Endothelial cell of umbilical vein (primary cell): ENCODE measurements at regions not wholly inside any gene's neighbourhood (a gene's known extent, or its start where the extent isn't known, plus 50 kb on each side); places are given as distances from the start of the nearest gene placed in this dataset.
"Not testable (repeated sequence)": the region's sequence is repeated elsewhere in the genome, so short reads cannot be mapped to it uniquely, and the experiment has no call there.

Experiments used
- BruUV-seq: library from RNA; stranded (reverse); fragments of 400-500 nt; replicated peaks from 2 replicates; lab custom pipeline; 2021; lab: Mats Ljungman, UMichigan
- CTCF ChIA-PET: fragments of 300-600, 350-600 bp; sonication (Branson Sonifier 250); formaldehyde crosslinking; loops from one replicate; lab custom pipeline; 2021; ENCODE audit warnings: antibody characterized with exemption, inconsistent platforms; lab: Charles Lee
- POLR2A ChIA-PET: fragments of 300-600, 350-600 bp; sonication (Branson Sonifier 250); formaldehyde crosslinking; loops from one replicate; lab custom pipeline; 2021; ENCODE audit warnings: antibody characterized with exemption, inconsistent platforms; lab: Charles Lee
- DNase-seq: peaks from one replicate; pipeline ENCODE4 v3.0.0-alpha.2; 2011; ENCODE audit warnings: low read depth, low spot score
- FAIRE-seq: peaks from 2 replicates; lab custom pipeline; 2011; peaks lifted over from hg19 to GRCh38; lab: Jason Lieb, UNC
- H2AFZ ChIP-seq: 2 replicates; pipeline ENCODE4 v1.6.0; 2012; ENCODE audit warnings: low read depth, low read length, control low read depth, inconsistent platforms
- H3K27ac ChIP-seq: 2 replicates; pipeline ENCODE4 v1.5.1; 2011; ENCODE audit warnings: low read depth, mild to moderate bottlenecking, control low read depth, low read length, moderate library complexity; ENCODE audit not compliant: insufficient read depth
- H3K27me3 ChIP-seq, 2 experiments: 2 replicates each; pipeline versions ENCODE4 v1.6.0 to v1.6.1; 2011; ENCODE audit warnings: low read length in 2 of 2, mixed read lengths in 1 of 2; ENCODE audit not compliant: control insufficient read depth in 2 of 2, insufficient read depth in 2 of 2
- H3K36me3 ChIP-seq, 2 experiments: 2 replicates in 1 of 2; 3 replicates in 1 of 2; pipeline ENCODE4 v1.5.1; 2011; ENCODE audit warnings: low read length in 2 of 2, mild to moderate bottlenecking in 1 of 2, moderate library complexity in 1 of 2; ENCODE audit not compliant: control insufficient read depth in 2 of 2, insufficient read depth in 2 of 2; ENCODE audit errors: extremely low read depth in 1 of 2
- H3K4me1 ChIP-seq: 3 replicates; pipeline ENCODE4 v1.5.1; 2011; ENCODE audit warnings: mild to moderate bottlenecking, low read length; ENCODE audit not compliant: control insufficient read depth, insufficient read depth; ENCODE audit errors: extremely low read depth
- H3K4me2 ChIP-seq: 2 replicates; pipeline ENCODE4 v1.6.1; 2011; ENCODE audit warnings: low read length, control low read depth, mixed read lengths; ENCODE audit not compliant: insufficient read depth
- H3K4me3 ChIP-seq, 3 experiments: fragments of 200-600 bp in 1 of 3; sonication (generic), shearing (Covaris generic) in 1 of 3; replicated peaks in 1 of 3; 2 replicates each; pipeline ENCODE4 v1.5.1; 2011 to 2016; ENCODE audit warnings: control low read depth in 3 of 3, low read length in 3 of 3, mild to moderate bottlenecking in 2 of 3, inconsistent platforms in 1 of 3, low read depth in 1 of 3, moderate library complexity in 1 of 3; ENCODE audit not compliant: insufficient read depth in 1 of 3
- H3K79me2 ChIP-seq: 2 replicates; pipeline ENCODE4 v1.6.0; 2012; ENCODE audit warnings: low read length, inconsistent platforms; ENCODE audit not compliant: control insufficient read depth, insufficient read depth
- H3K9ac ChIP-seq: replicated peaks from 2 replicates; pipeline ENCODE3; 2011; ENCODE audit warnings: low read length, control low read depth; ENCODE audit not compliant: insufficient read depth; ENCODE audit errors: extremely low read depth
- H3K9me1 ChIP-seq: replicated peaks from 3 replicates; pipeline ENCODE4 v1.6.0; 2011; ENCODE audit warnings: mild to moderate bottlenecking, low read length; ENCODE audit not compliant: control insufficient read depth, insufficient read depth; ENCODE audit errors: extremely low read depth
- H3K9me3 ChIP-seq: replicated peaks from 2 replicates; pipeline ENCODE4 v1.5.1; 2012; ENCODE audit warnings: low read length, inconsistent platforms; ENCODE audit not compliant: control insufficient read depth, insufficient read depth
- H4K20me1 ChIP-seq: replicated peaks from 2 replicates; pipeline ENCODE3; 2011; ENCODE audit warnings: mild to moderate bottlenecking, low read length; ENCODE audit not compliant: control insufficient read depth, insufficient read depth; ENCODE audit errors: extremely low read depth
- CTCF ChIP-seq, 2 donors: IDR thresholded peaks; 1 replicate in 1 of 2; 2 replicates in 1 of 2; pipeline ENCODE4 v1.5.1; 2011; ENCODE audit warnings: low read length in 2 of 2, mild to moderate bottlenecking in 2 of 2, moderate library complexity in 2 of 2, control low read depth in 1 of 2, inconsistent platforms in 1 of 2, low read depth in 1 of 2; ENCODE audit not compliant: insufficient read depth in 1 of 2; ENCODE audit errors: extremely low read depth in 1 of 2
- EZH2 ChIP-seq: IDR thresholded peaks from 2 replicates; pipeline ENCODE4 v1.6.1; 2012; ENCODE audit warnings: borderline replicate concordance, low read depth, mild to moderate bottlenecking, moderate library complexity, low read length, inconsistent platforms; ENCODE audit not compliant: severe bottlenecking
- FOS ChIP-seq: IDR thresholded peaks from 2 replicates; pipeline ENCODE4 v1.6.1; 2011; ENCODE audit warnings: mild to moderate bottlenecking, low read length, moderate library complexity, borderline replicate concordance; ENCODE audit not compliant: insufficient read depth
- GATA2 ChIP-seq: IDR thresholded peaks from 2 replicates; pipeline ENCODE4 v1.7.0; 2011; ENCODE audit warnings: low read depth, mild to moderate bottlenecking, moderate library complexity, mixed read lengths, low read length; ENCODE audit not compliant: insufficient read length, insufficient read depth
- JUN ChIP-seq: IDR thresholded peaks from 2 replicates; pipeline ENCODE4 v1.6.1; 2011; ENCODE audit warnings: borderline replicate concordance, low read depth; ENCODE audit not compliant: insufficient read length, insufficient read depth
- MAX ChIP-seq: IDR thresholded peaks from 2 replicates; pipeline ENCODE4 v1.6.1; 2011; ENCODE audit not compliant: insufficient read depth, insufficient read length
- MYC ChIP-seq: IDR thresholded peaks from one replicate; pipeline ENCODE4 v1.6.1; 2011; ENCODE audit warnings: mild to moderate bottlenecking, low read depth, low read length
- POLR2A ChIP-seq: IDR thresholded peaks from 2 replicates; pipeline ENCODE4 v1.6.1; 2012; ENCODE audit warnings: low read depth, mild to moderate bottlenecking, control low read depth, low read length
- dilution Hi-C: fragments of 300-500 bp; cut with MboI; formaldehyde crosslinking; loops from one replicate; pipeline ENCODE4 v1.15.0; 2019; ENCODE audit warnings: low sequenced_read_pairs; ENCODE audit not compliant: extremely low pct_ligation_motif_present
- intact Hi-C: fragments of 100-400 bp; cut with micrococcal nuclease; formaldehyde crosslinking; loops from one replicate; pipeline ENCODE4 v1.10.0; 2022

GRCh38 chr9:115838417-115838816 lies 315.2 kb upstream of the PAPPA start:
- no peaks in the 10 kb centered on the region for H4K20me1 ChIP-seq
- no peaks in the 10 kb centered on the region for H3K36me3 ChIP-seq
- no peaks in the 10 kb centered on the region for H3K79me2 ChIP-seq
- DNase-seq (no peak), FAIRE-seq (no peak)
- no peak overlapping the region for H2AFZ ChIP-seq
- no peak overlapping the region for H3K4me2 ChIP-seq
- ChIA-PET CTCF (no interaction called here), POLR2A (no interaction called here)
- intact Hi-C loops = no loop called here
- no TSS peak for BruUV-seq
- H3K9me1 ChIP-seq = no peaks in the 10 kb centered on the region
- TF ChIP-seq CTCF (IDR thresholded peaks at IDR 0.05; ENCODE audit: extremely low read depth in 1 of 2, insufficient read depth in 1 of 2, low read depth in 1 of 2, low read length in 2 of 2) (no peak), EZH2 (no peak), POLR2A (no peak), MYC (no peak), JUN (no peak), FOS (no peak), GATA2 (no peak), MAX (no peak)
- no peak overlapping the region for H3K9ac ChIP-seq
- H3K27ac ChIP-seq = no peak overlapping the region
- H3K4me1 ChIP-seq = no peaks in the 10 kb centered on the region
- H3K27me3 ChIP-seq = no peaks in the 10 kb centered on the region
- H3K4me3 ChIP-seq = no peak overlapping the region
- H3K9me3 ChIP-seq = no peaks in the 10 kb centered on the region
- dilution Hi-C loops = no loop called here

GRCh38 chr9:115844433-115844832 lies 309.2 kb upstream of the PAPPA start:
- CTCF ChIA-PET = not testable (repeated sequence)

More at GRCh38 chr9:115844433-115844832, 309.2 kb upstream of the PAPPA start:
- H2AFZ ChIP-seq, H3K27ac ChIP-seq, FAIRE-seq, H3K9ac ChIP-seq, DNase-seq, POLR2A ChIA-PET, H3K9me1 ChIP-seq, intact Hi-C loops, H3K79me2 ChIP-seq, H3K4me1 ChIP-seq, H4K20me1 ChIP-seq, H3K4me3 ChIP-seq, BruUV-seq, H3K27me3 ChIP-seq, H3K36me3 ChIP-seq, H3K9me3 ChIP-seq, dilution Hi-C loops, H3K4me2 ChIP-seq: not testable (repeated sequence)
